MCF 10A (cell line): ENCODE measurements at regions not wholly inside any gene's neighbourhood (a gene's known extent, or its start where the extent isn't known, plus 50 kb on each side); places are given as distances from the start of the nearest gene placed in this dataset.

Experiments
- BruUV-seq: library from RNA; stranded (reverse); fragments of 400-500 nt; replicated peaks from 2 replicates; lab custom pipeline; 2021; lab: Mats Ljungman, UMichigan
- CTCF ChIA-PET: fragments of 300-600 bp; sonication (Branson Sonifier 250); formaldehyde crosslinking; extraction: SDS; loops from one replicate; lab custom pipeline; 2021; ENCODE audit warnings: antibody characterized with exemption, inconsistent platforms; lab: Yijun Ruan, JAX
- POLR2A ChIA-PET: fragments of 300-600, 350-650 bp; sonication (Branson Sonifier 250); formaldehyde crosslinking; extraction: SDS; loops from one replicate; lab custom pipeline; 2020; ENCODE audit warnings: antibody characterized with exemption, inconsistent platforms; lab: Yijun Ruan, JAX
- DNase-seq: peaks from one replicate; pipeline ENCODE4 v3.0.0-alpha.2; 2018; ENCODE audit not compliant: unreplicated experiment
- H3K27ac Mint-ChIP-seq: one replicate; pipeline ENCODE4 v1.8.0; 2022; ENCODE audit warnings: mild to moderate bottlenecking, low read depth, mixed read lengths; ENCODE audit not compliant: unreplicated experiment
- H3K27me3 Mint-ChIP-seq: one replicate; pipeline ENCODE4 v1.8.0; 2022; ENCODE audit warnings: mixed read lengths; ENCODE audit not compliant: insufficient read depth, unreplicated experiment
- H3K36me3 Mint-ChIP-seq: one replicate; pipeline ENCODE4 v1.8.0; 2022; ENCODE audit warnings: mild to moderate bottlenecking, moderate library complexity, mixed read lengths; ENCODE audit not compliant: insufficient read depth, unreplicated experiment
- H3K4me1 Mint-ChIP-seq: one replicate; pipeline ENCODE4 v1.8.0; 2022; ENCODE audit warnings: mixed read lengths; ENCODE audit not compliant: insufficient read depth, unreplicated experiment
- H3K4me3 Mint-ChIP-seq: one replicate; pipeline ENCODE4 v1.8.0; 2022; ENCODE audit warnings: mild to moderate bottlenecking, moderate library complexity, mixed read lengths; ENCODE audit not compliant: unreplicated experiment
- H3K9me3 Mint-ChIP-seq: one replicate; pipeline ENCODE4 v1.8.0; 2022; ENCODE audit warnings: mixed read lengths; ENCODE audit not compliant: unreplicated experiment
- intact Hi-C: fragments of 100-400 bp; cut with micrococcal nuclease; formaldehyde crosslinking; loops from 2 replicates; pipeline ENCODE4 v1.14.1; 2022
- TF ChIP-seq, protein P1 (sequence below): fragments of 200-600 bp; IDR thresholded peaks from one replicate; pipeline ENCODE4 v1.8.0; 2022; ENCODE audit warnings: antibody characterized with exemption, mild to moderate bottlenecking; ENCODE audit not compliant: unreplicated experiment

- H3K27me3 Mint-ChIP-seq = no peaks in the 10 kb centered on the region
- intact Hi-C loops = no loop called here
- no peak overlapping the region for H3K4me3 Mint-ChIP-seq
- no TSS peak for BruUV-seq
- no peaks in the 10 kb centered on the region for H3K36me3 Mint-ChIP-seq
- TF ChIP-seq, protein P1, sequence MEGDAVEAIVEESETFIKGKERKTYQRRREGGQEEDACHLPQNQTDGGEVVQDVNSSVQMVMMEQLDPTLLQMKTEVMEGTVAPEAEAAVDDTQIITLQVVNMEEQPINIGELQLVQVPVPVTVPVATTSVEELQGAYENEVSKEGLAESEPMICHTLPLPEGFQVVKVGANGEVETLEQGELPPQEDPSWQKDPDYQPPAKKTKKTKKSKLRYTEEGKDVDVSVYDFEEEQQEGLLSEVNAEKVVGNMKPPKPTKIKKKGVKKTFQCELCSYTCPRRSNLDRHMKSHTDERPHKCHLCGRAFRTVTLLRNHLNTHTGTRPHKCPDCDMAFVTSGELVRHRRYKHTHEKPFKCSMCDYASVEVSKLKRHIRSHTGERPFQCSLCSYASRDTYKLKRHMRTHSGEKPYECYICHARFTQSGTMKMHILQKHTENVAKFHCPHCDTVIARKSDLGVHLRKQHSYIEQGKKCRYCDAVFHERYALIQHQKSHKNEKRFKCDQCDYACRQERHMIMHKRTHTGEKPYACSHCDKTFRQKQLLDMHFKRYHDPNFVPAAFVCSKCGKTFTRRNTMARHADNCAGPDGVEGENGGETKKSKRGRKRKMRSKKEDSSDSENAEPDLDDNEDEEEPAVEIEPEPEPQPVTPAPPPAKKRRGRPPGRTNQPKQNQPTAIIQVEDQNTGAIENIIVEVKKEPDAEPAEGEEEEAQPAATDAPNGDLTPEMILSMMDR = no peak
- H3K4me1 Mint-ChIP-seq = no peaks in the 10 kb centered on the region
- H3K27ac Mint-ChIP-seq = no peak overlapping the region
- no peak for DNase-seq
- ChIA-PET POLR2A (no interaction called here), CTCF (interaction anchor here (0.6 kb wide), 1 partner anchor 1413 kb away, joined by 3 read pairs; no protein-coding TSS in a partner anchor)
- H3K9me3 Mint-ChIP-seq = no peaks in the 10 kb centered on the region
Observed at GRCh38 chr5:126274763-126275125, 148.5 kb upstream of the GRAMD2B start.

GRCh38 chr5:126277762-126278161 lies 145.4 kb upstream of the GRAMD2B start:
- no peak for DNase-seq
- H3K9me3 Mint-ChIP-seq = no peaks in the 10 kb centered on the region
- ChIA-PET POLR2A (no interaction called here), CTCF (interaction anchor here (0.7 kb wide), 1 partner anchor 105 kb away, joined by 3 read pairs; no protein-coding TSS in a partner anchor)
- no peak overlapping the region for H3K27ac Mint-ChIP-seq
- intact Hi-C loops = no loop called here
- BruUV-seq = no TSS peak
- TF ChIP-seq, protein P1 = no peak
- H3K4me3 Mint-ChIP-seq = no peak overlapping the region
- no peaks in the 10 kb centered on the region for H3K36me3 Mint-ChIP-seq
- H3K27me3 Mint-ChIP-seq = no peaks in the 10 kb centered on the region
- no peaks in the 10 kb centered on the region for H3K4me1 Mint-ChIP-seq

DNA sequence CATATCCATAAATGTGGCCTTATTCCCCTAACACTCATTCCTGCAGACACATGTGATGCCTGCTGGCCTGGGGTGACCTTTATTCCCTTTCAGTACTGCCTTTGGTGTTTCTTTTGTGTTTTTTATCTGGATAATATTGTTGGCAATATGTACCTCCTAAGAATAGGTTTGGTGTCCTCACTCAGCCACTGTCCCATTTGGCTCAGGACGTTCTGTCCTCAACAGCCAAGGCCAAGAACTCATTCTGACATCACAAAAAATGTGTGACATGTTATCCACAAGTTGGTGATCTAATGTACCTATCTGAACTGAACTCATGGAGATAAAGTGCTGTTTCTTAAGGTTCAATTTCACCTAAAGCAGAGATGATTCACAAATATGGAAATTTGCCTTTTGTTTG lies 142.9 kb upstream of the GRAMD2B start:
- DNase-seq = no peak
- POLR2A ChIA-PET = no interaction called here
- Mint-ChIP-seq H3K27me3 (no peaks in the 10 kb centered on the region), H3K9me3 (no peaks in the 10 kb centered on the region), H3K36me3 (no peaks in the 10 kb centered on the region), H3K4me3 (no peak overlapping the region), H3K4me1 (no peaks in the 10 kb centered on the region), H3K27ac (no peak overlapping the region)
- no TSS peak for BruUV-seq
- CTCF ChIA-PET = no interaction called here
- intact Hi-C loops = no loop called here
- TF ChIP-seq, protein P1 = no peak

DNA sequence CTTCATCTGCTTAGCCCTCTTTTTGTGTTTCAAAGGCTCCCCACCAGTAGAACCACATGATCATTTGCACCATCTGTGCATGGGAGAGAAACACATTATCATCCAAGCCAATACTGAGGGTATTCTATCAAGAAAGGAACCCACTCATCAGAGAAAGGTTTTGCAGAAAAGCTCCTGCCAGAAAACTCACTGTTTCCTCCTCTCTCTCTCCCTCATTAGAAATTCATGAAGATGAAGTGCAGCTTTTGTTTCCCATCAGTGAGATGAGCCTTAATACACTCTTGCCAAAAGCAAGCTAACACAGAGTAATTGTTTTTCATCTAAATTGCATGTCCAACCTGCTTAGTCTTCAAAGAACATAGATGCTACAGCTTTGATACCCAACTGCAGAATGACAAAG lies 142.4 kb upstream of the GRAMD2B start:
- H3K4me3 Mint-ChIP-seq = no peak overlapping the region
- H3K27me3 Mint-ChIP-seq = no peaks in the 10 kb centered on the region
- no peaks in the 10 kb centered on the region for H3K9me3 Mint-ChIP-seq
- ChIA-PET CTCF (no interaction called here), POLR2A (no interaction called here)
- intact Hi-C loops = no loop called here
- no TSS peak for BruUV-seq
- no peak overlapping the region for H3K27ac Mint-ChIP-seq
- no peaks in the 10 kb centered on the region for H3K36me3 Mint-ChIP-seq
- no peak for DNase-seq
- TF ChIP-seq, protein P1 = no peak
- H3K4me1 Mint-ChIP-seq = no peaks in the 10 kb centered on the region
